HG03066 (cell line): ENCODE measurements at regions not wholly inside any gene's neighbourhood (a gene's known extent, or its start where the extent isn't known, plus 50 kb on each side); places are given as distances from the start of the nearest gene placed in this dataset.

Source experiments
- ATAC-seq: cut with Tn5 transposase; IDR thresholded peaks from one replicate; pipeline ENCODE4 v1.9.1; 2021; ENCODE audit warnings: low read depth; ENCODE audit not compliant: unreplicated experiment

DNA sequence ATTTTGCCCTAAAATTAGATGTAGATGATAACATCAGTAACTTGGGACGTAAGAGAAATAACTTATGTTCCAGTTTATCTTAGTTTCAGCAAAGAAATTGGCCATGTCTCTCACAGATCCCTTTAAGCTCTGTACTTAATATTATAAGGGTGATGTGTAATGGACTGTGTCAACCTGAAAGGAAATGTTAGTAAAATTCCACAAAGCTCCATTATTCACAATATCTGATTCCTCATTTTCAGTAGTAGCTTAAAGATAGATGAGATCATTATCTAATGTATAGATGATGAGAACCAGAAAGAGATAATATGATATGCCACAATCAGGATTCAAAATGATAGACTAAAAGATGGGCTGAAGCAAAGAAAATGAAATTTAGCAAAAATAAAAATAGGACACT lies 316.8 kb upstream of the CHRM2 start:
- ATAC-seq: no peak

DNA sequence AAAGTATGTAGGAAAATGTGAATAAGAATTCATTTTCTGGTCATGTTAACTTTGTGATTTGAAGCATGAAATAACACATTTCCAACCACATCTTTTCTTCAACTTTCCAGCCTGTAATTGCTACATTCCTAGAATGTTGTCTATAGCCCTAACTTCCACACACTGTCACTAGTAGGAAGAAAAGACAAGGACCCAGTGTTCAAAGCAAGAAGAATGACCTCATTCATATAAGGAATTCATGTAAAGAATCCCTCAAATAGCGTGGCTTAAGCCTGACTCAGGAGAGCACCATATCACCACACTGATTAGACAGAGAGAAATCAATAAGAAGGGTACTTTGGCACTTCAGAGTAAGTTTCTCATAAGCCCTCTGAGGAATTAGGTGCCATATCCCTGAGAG lies 318.7 kb upstream of the CHRM2 start:
- no peak for ATAC-seq

GRCh38 chr7:136533732-136534131 lies 334.7 kb upstream of the CHRM2 start:
- ATAC-seq: no peak

- no peak for ATAC-seq
These were observed 337.6 kb upstream of the CHRM2 start for GRCh38 chr7:136530831-136531230.

- ATAC-seq: no peak
These were observed 340.1 kb upstream of the CHRM2 start for GRCh38 chr7:136528329-136528728.

- ATAC-seq: no peak
These were observed 340.9 kb upstream of the CHRM2 start for GRCh38 chr7:136527554-136527953.

DNA sequence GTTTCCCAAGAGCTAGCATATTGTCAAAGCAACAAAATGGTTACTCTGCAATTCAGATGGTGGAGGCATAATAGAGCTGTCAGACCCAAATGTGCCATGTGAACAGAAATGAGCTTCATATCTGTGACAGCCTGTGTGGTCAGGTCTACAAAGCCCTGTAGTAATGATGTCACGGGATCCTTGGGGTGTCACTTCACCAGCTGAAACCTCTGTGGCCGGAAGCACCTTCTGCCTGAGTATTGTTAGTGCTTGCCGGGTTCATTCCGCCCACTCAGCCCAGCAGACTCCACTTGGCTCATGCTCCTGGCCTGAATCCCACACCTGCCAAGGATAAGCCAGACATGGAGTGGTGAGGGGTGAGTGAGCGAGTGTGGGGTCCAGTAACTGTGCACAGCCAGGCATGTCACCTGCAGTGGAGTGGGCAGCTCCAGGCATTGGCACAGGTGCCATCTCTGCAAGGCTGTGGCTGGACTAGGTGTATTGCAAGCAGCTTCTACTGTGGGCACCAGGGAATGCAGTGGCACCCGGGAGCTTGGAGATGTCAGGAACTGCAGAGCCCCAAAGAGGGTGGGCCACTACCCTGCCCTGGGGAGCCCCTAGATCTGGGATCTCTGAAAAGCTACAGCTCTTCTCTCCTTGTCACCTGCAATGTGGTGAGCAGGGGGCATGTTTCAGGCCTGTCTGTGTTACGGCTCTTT lies 341.9 kb upstream of the CHRM2 start:
- ATAC-seq: no peak

DNA sequence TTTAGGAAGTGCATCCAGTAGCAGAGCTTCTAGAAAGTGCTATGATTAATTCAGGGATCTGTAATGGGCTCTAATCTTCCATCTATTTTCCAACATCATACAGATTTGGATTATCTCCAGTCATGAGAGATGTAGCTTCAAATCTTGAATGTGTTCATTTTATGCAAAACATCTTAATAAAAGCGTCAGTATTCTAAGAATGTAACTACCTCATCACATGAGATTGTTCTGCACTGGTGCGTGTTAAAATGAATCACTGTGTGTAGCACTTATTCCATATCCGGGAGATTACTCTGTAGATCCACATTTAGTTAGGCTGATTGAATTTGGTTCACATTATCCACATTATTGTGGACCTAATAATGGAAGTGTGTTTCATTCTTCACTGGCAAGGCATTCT lies 344.9 kb upstream of the CHRM2 start:
- no peak for ATAC-seq

GRCh38 chr7:136517971-136518370 lies 350.5 kb upstream of the CHRM2 start:
- ATAC-seq: no peak

- ATAC-seq: no peak
These were observed 353.7 kb upstream of the CHRM2 start for GRCh38 chr7:136514776-136515175.

- ATAC-seq: no peak
These were observed 354.7 kb upstream of the CHRM2 start for GRCh38 chr7:136513744-136514143.

- ATAC-seq: no peak
These were observed 359.0 kb upstream of the CHRM2 start for GRCh38 chr7:136509466-136509865.

DNA sequence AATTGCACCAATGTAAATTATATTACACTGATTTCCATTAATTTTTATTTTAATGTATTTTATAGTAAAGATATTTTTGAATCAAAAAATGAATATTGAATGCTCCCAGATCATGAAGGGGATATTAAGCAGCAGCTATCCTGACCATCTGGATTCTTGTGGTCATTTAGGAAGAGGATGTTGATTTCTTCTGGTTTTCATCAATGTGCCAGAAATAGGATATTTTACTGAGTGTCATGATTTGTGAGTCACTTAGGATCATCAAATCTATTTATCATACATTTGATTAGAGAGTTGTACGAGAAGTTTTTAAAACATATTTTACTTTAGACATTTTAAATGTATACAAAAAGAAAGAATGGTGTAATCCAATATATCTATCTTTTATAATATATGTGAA lies 366.3 kb upstream of the CHRM2 start:
- no peak for ATAC-seq

GRCh38 chr7:136501151-136501550 lies 367.3 kb upstream of the CHRM2 start:
- ATAC-seq: no peak

DNA sequence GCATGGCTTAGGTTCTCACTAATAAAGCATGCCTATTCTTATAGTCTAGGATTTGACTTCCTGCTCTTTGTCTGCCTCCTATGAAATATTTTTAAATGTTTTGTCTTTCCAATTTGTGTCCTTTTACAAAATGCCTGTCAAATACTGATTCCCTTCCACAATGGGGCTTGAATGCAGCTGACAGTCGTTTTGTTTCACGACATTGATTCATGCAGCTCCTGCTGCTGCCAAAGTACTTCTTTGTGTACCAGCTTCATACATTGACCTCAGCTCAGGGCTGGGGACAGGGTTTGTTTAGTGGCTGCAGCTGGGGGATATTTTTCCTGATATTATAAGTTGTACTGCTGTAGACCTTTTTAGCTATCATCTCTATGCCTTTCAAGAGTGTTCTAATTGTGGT lies 371.9 kb upstream of the CHRM2 start:
- no peak for ATAC-seq

GRCh38 chr7:136495081-136495480 lies 373.4 kb upstream of the CHRM2 start:
- ATAC-seq: no peak

- ATAC-seq: no peak
These were observed 376.1 kb upstream of the CHRM2 start for GRCh38 chr7:136492366-136492765.

DNA sequence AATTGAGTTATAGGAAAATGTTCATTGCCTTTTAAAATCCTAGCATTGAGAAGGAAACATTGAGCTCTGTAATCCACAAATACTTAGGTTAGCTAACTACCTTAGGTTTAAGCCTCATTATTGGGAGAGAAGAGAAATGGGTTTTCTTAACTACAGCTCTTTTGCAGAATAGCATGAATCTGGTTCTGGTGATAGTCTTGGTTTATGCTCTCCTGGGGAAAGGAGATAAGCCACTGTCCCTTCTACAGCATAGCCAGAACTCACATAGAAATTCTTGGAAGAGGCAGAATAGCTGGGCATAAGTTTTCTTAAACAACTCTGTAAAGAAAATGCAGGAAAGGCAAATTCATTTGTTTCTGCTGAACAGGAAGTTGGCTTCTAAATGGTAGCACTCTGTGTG lies 378.6 kb upstream of the CHRM2 start:
- no peak for ATAC-seq

DNA sequence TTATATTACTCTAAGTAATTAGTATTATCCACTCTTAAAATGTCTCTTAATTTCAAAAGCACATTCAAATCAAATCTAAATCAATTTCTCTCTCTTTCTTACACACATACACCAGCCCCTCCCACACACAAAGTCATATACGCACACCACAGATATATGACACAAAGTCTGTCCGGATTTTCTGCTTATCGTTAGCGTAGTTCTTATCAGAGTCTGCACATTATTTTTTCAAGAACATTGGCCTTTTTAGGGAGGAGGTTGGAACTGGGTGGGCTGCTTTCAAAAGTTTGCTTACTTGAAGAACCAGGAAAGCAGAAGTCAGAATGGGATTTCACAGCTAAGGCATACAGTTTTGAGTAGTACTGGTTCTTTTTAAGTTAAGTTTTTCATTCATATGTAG lies 387.6 kb upstream of the CHRM2 start:
- no peak for ATAC-seq

DNA sequence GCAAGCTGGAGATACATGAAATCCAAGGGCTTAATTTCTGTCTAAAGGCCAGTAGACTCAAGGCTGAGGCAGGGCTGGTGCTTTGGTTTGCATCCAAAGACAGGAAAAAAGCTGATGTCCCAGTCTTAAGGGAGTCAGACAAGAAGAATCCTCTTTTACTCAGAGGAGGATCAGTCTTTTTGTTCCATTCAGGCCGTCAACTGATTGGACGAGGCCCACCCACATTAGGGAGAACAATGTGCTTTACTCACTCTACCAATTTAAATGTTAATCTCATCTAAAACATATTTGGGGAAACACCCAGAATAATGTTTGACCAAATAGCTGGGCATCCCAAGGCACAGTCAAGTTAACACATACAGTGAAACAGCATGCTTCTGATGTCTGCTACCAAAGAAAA lies 388.5 kb upstream of the CHRM2 start:
- ATAC-seq: no peak

DNA sequence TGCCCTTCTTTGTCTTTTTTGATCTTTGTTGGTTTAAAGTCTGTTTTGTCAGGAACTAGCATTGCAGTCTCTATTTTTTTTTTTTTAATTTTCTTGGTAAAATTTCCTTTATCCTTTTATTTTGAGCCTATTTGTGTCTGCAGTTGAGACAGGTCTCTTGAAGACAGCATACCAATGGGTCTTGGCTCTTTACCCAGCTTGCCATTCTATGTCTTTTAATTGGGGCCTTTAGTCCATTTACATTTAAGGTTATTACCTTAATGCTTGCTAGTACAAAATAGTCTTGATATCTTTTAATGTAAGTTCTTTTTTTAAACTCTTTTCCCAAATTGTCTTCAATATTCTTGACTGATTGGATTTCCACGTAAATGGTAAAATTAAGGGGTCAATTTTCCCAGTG lies 398.3 kb upstream of the CHRM2 start:
- ATAC-seq: no peak

DNA sequence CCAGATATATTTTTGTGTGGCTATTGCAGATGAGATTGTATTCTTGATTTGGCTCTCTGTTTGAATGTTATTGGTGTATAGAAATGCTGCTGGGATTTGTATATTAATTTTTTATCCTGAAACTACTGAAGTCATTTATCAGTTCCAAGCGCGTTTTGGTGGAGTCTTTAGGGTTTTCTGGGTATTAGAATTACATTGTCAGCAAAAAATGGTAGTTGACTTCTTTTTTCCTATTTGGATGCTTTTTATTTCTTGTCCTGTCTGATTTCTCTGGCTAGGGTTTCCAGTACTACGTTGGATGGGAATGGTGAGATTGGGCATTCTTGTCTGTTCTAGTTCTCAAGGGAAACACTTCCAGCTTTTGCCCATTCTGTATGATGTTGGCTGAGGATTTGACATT lies 415.5 kb upstream of the CHRM2 start:
- ATAC-seq: no peak

GRCh38 chr7:136446751-136447150 lies 421.7 kb upstream of the CHRM2 start:
- ATAC-seq: no peak
